H9 (cell line): ENCODE measurements at regions not wholly inside any gene's neighbourhood (a gene's known extent, or its start where the extent isn't known, plus 50 kb on each side); places are given as distances from the start of the nearest gene placed in this dataset.

Experiments
- DNase-seq: peaks from one replicate; pipeline ENCODE4 v3.0.0-alpha.2; 2017
- H2AFZ ChIP-seq: one replicate; pipeline ENCODE4 v1.6.1; 2013; ENCODE audit warnings: mild to moderate bottlenecking, low read length, control low read depth, moderate library complexity
- H2AK5ac ChIP-seq: 2 replicates; pipeline ENCODE4 v1.6.1; 2013; ENCODE audit warnings: low read length, control low read depth, mixed read lengths; ENCODE audit not compliant: insufficient read length
- H2BK120ac ChIP-seq: one replicate; pipeline ENCODE4 v1.6.1; 2013; ENCODE audit warnings: low read depth, mild to moderate bottlenecking, low read length, control low read depth, inconsistent platforms; ENCODE audit not compliant: poor library complexity, severe bottlenecking
- H2BK12ac ChIP-seq: 2 replicates; pipeline ENCODE4 v1.6.1; 2013; ENCODE audit warnings: low read length, control low read depth, mixed read lengths, low read depth; ENCODE audit not compliant: insufficient read length
- H2BK15ac ChIP-seq: 2 replicates; pipeline ENCODE4 v1.6.1; 2013; ENCODE audit warnings: low read depth, low read length, control low read depth
- H2BK20ac ChIP-seq: one replicate; pipeline ENCODE4 v1.6.1; 2013; ENCODE audit warnings: low read depth, mild to moderate bottlenecking, low read length, control low read depth, inconsistent platforms; ENCODE audit not compliant: poor library complexity, severe bottlenecking
- H2BK5ac ChIP-seq: 2 replicates; pipeline ENCODE4 v1.6.1; 2013; ENCODE audit warnings: low read length, control low read depth, mixed read lengths; ENCODE audit not compliant: insufficient read length
- H3K14ac ChIP-seq: 2 replicates; pipeline ENCODE4 v1.6.1; 2013; ENCODE audit warnings: low read length, control low read depth; ENCODE audit not compliant: insufficient read depth
- H3K18ac ChIP-seq: 2 replicates; pipeline ENCODE4 v1.6.1; 2013; ENCODE audit warnings: low read depth, mild to moderate bottlenecking, mixed read lengths, low read length, control low read depth; ENCODE audit not compliant: insufficient read length
- H3K23ac ChIP-seq: 2 replicates; pipeline ENCODE4 v1.6.1; 2013; ENCODE audit warnings: low read length, control low read depth, mixed read lengths, low read depth; ENCODE audit not compliant: insufficient read length
- H3K23me2 ChIP-seq: 2 replicates; pipeline ENCODE4 v1.6.1; 2013; ENCODE audit warnings: low read depth, mild to moderate bottlenecking, mixed read lengths, low read length, control low read depth; ENCODE audit not compliant: insufficient read length, poor library complexity, severe bottlenecking
- H3K27ac ChIP-seq: 2 replicates; pipeline ENCODE4 v1.5.1; 2013; ENCODE audit warnings: low read length, control low read depth, mixed read lengths, low read depth; ENCODE audit not compliant: insufficient read length
- H3K27me3 ChIP-seq: 2 replicates; pipeline ENCODE4 v1.6.1; 2013; ENCODE audit warnings: low read length, control low read depth, inconsistent platforms; ENCODE audit not compliant: insufficient read depth
- H3K4ac ChIP-seq: 2 replicates; pipeline ENCODE4 v1.6.1; 2013; ENCODE audit warnings: low read depth, mild to moderate bottlenecking, control low read depth, inconsistent platforms, low read length, moderate library complexity
- H3K4me1 ChIP-seq: 2 replicates; pipeline ENCODE4 v1.6.1; 2013; ENCODE audit warnings: low read length, control low read depth, inconsistent platforms; ENCODE audit not compliant: insufficient read depth
- H3K4me2 ChIP-seq: 2 replicates; pipeline ENCODE4 v1.6.1; 2013; ENCODE audit warnings: low read length, control low read depth, mixed read lengths; ENCODE audit not compliant: insufficient read length, insufficient read depth
- H3K56ac ChIP-seq: 2 replicates; pipeline ENCODE4 v1.6.1; 2013; ENCODE audit warnings: low read depth, mild to moderate bottlenecking, mixed read lengths, low read length, control low read depth; ENCODE audit not compliant: insufficient read length
- H3K79me1 ChIP-seq: 2 replicates; pipeline ENCODE4 v1.6.1; 2013; ENCODE audit warnings: low read depth, mild to moderate bottlenecking, moderate library complexity, low read length, control low read depth, inconsistent platforms; ENCODE audit not compliant: insufficient read depth, poor library complexity, severe bottlenecking
- H3K79me2 ChIP-seq: 2 replicates; pipeline ENCODE4 v1.6.1; 2013; ENCODE audit warnings: low read length, control low read depth, inconsistent platforms; ENCODE audit not compliant: insufficient read depth
- H3K9ac ChIP-seq: 2 replicates; pipeline ENCODE4 v1.6.1; 2013; ENCODE audit warnings: low read length, control low read depth, mixed read lengths; ENCODE audit not compliant: insufficient read length; ENCODE audit errors: extremely low read depth
- H3K9me3 ChIP-seq: one replicate; pipeline ENCODE4 v1.6.1; 2013; ENCODE audit warnings: low read depth, low read length, inconsistent platforms; ENCODE audit not compliant: control insufficient read depth
- H3T11ph ChIP-seq: one replicate; pipeline ENCODE4 v1.6.1; 2013; ENCODE audit warnings: mild to moderate bottlenecking, low read length, control low read depth, inconsistent platforms
- H4K20me1 ChIP-seq: one replicate; pipeline ENCODE4 v1.6.1; 2013; ENCODE audit not compliant: control insufficient read depth, insufficient read length, insufficient read depth
- H4K5ac ChIP-seq: 2 replicates; pipeline ENCODE4 v1.6.1; 2013; ENCODE audit warnings: low read depth, mild to moderate bottlenecking, mixed read lengths, low read length, control low read depth; ENCODE audit not compliant: insufficient read length
- H4K8ac ChIP-seq: replicated peaks from 2 replicates; pipeline ENCODE4 v1.6.1; 2013; ENCODE audit warnings: low read length, control low read depth, mixed read lengths, low read depth; ENCODE audit not compliant: insufficient read length
- H4K91ac ChIP-seq: 2 replicates; pipeline ENCODE4 v1.6.1; 2013; ENCODE audit warnings: low read depth, mild to moderate bottlenecking, moderate library complexity, mixed read lengths, low read length, control low read depth; ENCODE audit not compliant: insufficient read length
- H3K27ac Mint-ChIP-seq, 3 experiments: 2 replicates in 2 of 3; 3 replicates in 1 of 3; pipeline ENCODE4 v1.8.0; 2020 to 2021; ENCODE audit warnings: mixed read lengths in 3 of 3, mild to moderate bottlenecking in 1 of 3, moderate library complexity in 1 of 3
- H3K27me3 Mint-ChIP-seq: 2 replicates; pipeline ENCODE4 v1.8.0; 2021; ENCODE audit warnings: low read depth, mild to moderate bottlenecking, moderate library complexity, mixed read lengths
- H3K36me3 Mint-ChIP-seq, 3 experiments: 2 replicates in 2 of 3; 3 replicates in 1 of 3; pipeline ENCODE4 v1.8.0; 2020 to 2021; ENCODE audit warnings: low read depth in 3 of 3, mixed read lengths in 3 of 3; ENCODE audit not compliant: insufficient read depth in 1 of 3
- H3K4me1 Mint-ChIP-seq, 2 experiments: 2 replicates each; pipeline ENCODE4 v1.8.0; 2020; ENCODE audit warnings: mixed read lengths in 2 of 2
- H3K4me3 Mint-ChIP-seq, 2 experiments: 2 replicates in 1 of 2; 3 replicates in 1 of 2; pipeline ENCODE4 v1.8.0; 2020 to 2021; ENCODE audit warnings: mild to moderate bottlenecking in 2 of 2, mixed read lengths in 2 of 2, moderate library complexity in 1 of 2
- H3K9me3 Mint-ChIP-seq, 2 experiments: 2 replicates in 1 of 2; 3 replicates in 1 of 2; pipeline ENCODE4 v1.8.0; 2020; ENCODE audit warnings: mild to moderate bottlenecking in 2 of 2, mixed read lengths in 2 of 2, moderate library complexity in 1 of 2
- WGBS: extraction: QIAGEN DNeasy Blood & Tissue Kit; methylation state at CpG from one replicate; pipeline ENCODE4 v1.1.7; 2013; ENCODE audit warnings: missing lambda C conversion rate, low lambda C conversion rate, mixed read lengths; ENCODE audit not compliant: insufficient read length; ENCODE audit errors: extremely low coverage; 5-methylcytosine and 5-hydroxymethylcytosine counted together
- TF ChIP-seq, protein P1 (sequence below): fragments of 200-600 bp; sonication (generic); conservative IDR thresholded peaks from 3 replicates; pipeline ENCODE4 v1.8.0; 2021; ENCODE audit warnings: antibody characterized with exemption, mild to moderate bottlenecking

GRCh38 chr10:78197628-78198272, 164.1 kb downstream of the RPS24 start:
- Histone ChIP-seq H4K5ac (no peak overlapping the region), H2BK120ac (no peak overlapping the region), H2BK15ac (no peak overlapping the region), H4K91ac (no peak overlapping the region), H2AK5ac (no peak overlapping the region), H3K27ac (no peak overlapping the region), H3K4ac (no peak overlapping the region), H3K9ac (no peak overlapping the region), H2BK20ac (no peak overlapping the region), H3K79me2 (no peaks in the 10 kb centered on the region), H2BK5ac (no peak overlapping the region), H3K4me2 (no peak overlapping the region), H2BK12ac (no peak overlapping the region), H4K8ac (no peak overlapping the region), H3K56ac (no peak overlapping the region), H3K23me2 (no peaks in the 10 kb centered on the region), H3T11ph (no peak overlapping the region), H2AFZ (no peak overlapping the region), H3K14ac (no peak overlapping the region), H3K9me3 (no peaks in the 10 kb centered on the region), H3K23ac (no peak overlapping the region), H3K18ac (no peak overlapping the region), H3K27me3 (no peaks in the 10 kb centered on the region), H4K20me1 (no peaks in the 10 kb centered on the region), H3K79me1 (no peaks in the 10 kb centered on the region), H3K4me1 (no peaks in the 10 kb centered on the region)
- Mint-ChIP-seq H3K27ac (no peak overlapping the region), H3K27me3 (peaks cover 4% of the 10 kb centered on the region), H3K9me3 (peaks cover 8 to 12% of the 10 kb centered on the region in 2 experiments), H3K4me1 (peaks cover 3 to 6% of the 10 kb centered on the region in 2 experiments; a peak in 2 of 4 replicates), H3K36me3 (peaks cover 0 to 8% (median 5%) of the 10 kb centered on the region in 3 experiments; a peak in 4 of 7 replicates), H3K4me3 (no peak overlapping the region)
- no CpG with 5 or more reads among the region's 2 CpGs for WGBS
- TF ChIP-seq, protein P1, sequence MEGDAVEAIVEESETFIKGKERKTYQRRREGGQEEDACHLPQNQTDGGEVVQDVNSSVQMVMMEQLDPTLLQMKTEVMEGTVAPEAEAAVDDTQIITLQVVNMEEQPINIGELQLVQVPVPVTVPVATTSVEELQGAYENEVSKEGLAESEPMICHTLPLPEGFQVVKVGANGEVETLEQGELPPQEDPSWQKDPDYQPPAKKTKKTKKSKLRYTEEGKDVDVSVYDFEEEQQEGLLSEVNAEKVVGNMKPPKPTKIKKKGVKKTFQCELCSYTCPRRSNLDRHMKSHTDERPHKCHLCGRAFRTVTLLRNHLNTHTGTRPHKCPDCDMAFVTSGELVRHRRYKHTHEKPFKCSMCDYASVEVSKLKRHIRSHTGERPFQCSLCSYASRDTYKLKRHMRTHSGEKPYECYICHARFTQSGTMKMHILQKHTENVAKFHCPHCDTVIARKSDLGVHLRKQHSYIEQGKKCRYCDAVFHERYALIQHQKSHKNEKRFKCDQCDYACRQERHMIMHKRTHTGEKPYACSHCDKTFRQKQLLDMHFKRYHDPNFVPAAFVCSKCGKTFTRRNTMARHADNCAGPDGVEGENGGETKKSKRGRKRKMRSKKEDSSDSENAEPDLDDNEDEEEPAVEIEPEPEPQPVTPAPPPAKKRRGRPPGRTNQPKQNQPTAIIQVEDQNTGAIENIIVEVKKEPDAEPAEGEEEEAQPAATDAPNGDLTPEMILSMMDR: no peak
- DNase-seq: no peak
